GM18520 (cell line): ENCODE measurements at regions not wholly inside any gene's neighbourhood (a gene's known extent, or its start where the extent isn't known, plus 50 kb on each side); places are given as distances from the start of the nearest gene placed in this dataset.

ENCODE experiments used
- ATAC-seq: cut with Tn5 transposase; IDR thresholded peaks from one replicate; pipeline ENCODE4 v1.9.1; 2021; ENCODE audit not compliant: unreplicated experiment

GRCh38 chr20:40591536-40591935 lies 97.5 kb downstream of the MAFB start:
- no peak for ATAC-seq

GRCh38 chr20:40591119-40591518 lies 97.9 kb downstream of the MAFB start:
- no peak for ATAC-seq

- no peak for ATAC-seq
Observed at GRCh38 chr20:40589581-40589980, 99.5 kb downstream of the MAFB start.

- ATAC-seq, result no peak
Observed at GRCh38 chr20:40588891-40589290, 100.1 kb downstream of the MAFB start.

- ATAC-seq, result no peak
Observed at GRCh38 chr20:40587038-40587437, 102.0 kb downstream of the MAFB start.

- no peak for ATAC-seq
Observed at GRCh38 chr20:40584130-40584809, 104.8 kb downstream of the MAFB start.

GRCh38 chr20:40583636-40584035 lies 105.4 kb downstream of the MAFB start:
- no peak for ATAC-seq

GRCh38 chr20:40583205-40583604 lies 105.8 kb downstream of the MAFB start:
- ATAC-seq, result no peak

- ATAC-seq, result no peak
Observed at GRCh38 chr20:40582531-40582930, 106.5 kb downstream of the MAFB start.

- no peak for ATAC-seq
Observed at GRCh38 chr20:40579701-40580100, 109.3 kb downstream of the MAFB start.

GRCh38 chr20:40578961-40579360 lies 110.1 kb downstream of the MAFB start:
- no peak for ATAC-seq

- no peak for ATAC-seq
Observed at GRCh38 chr20:40575851-40576250, 113.2 kb downstream of the MAFB start.

GRCh38 chr20:40572251-40572650 lies 116.8 kb downstream of the MAFB start:
- no peak for ATAC-seq

- ATAC-seq, result no peak
Observed at GRCh38 chr20:40571639-40572038, 117.4 kb downstream of the MAFB start.

- no peak for ATAC-seq
Observed at GRCh38 chr20:40568200-40568599, 120.8 kb downstream of the MAFB start.

GRCh38 chr20:40565682-40566040 lies 123.4 kb downstream of the MAFB start:
- no peak for ATAC-seq

GRCh38 chr20:40565001-40565681 lies 123.9 kb downstream of the MAFB start:
- ATAC-seq, result no peak

GRCh38 chr20:40563296-40563950 lies 125.6 kb downstream of the MAFB start:
- no peak for ATAC-seq

GRCh38 chr20:40562031-40562430 lies 127.0 kb downstream of the MAFB start:
- ATAC-seq, result no peak

- no peak for ATAC-seq
Observed at GRCh38 chr20:40561187-40561586, 127.8 kb downstream of the MAFB start.

GRCh38 chr20:40558212-40558611 lies 130.8 kb downstream of the MAFB start:
- no peak for ATAC-seq

GRCh38 chr20:40551125-40551530 lies 137.9 kb downstream of the MAFB start:
- no peak for ATAC-seq
